HG02798 (cell line): ENCODE measurements at regions not wholly inside any gene's neighbourhood (a gene's known extent, or its start where the extent isn't known, plus 50 kb on each side); places are given as distances from the start of the nearest gene placed in this dataset.

Source experiments
- ATAC-seq: cut with Tn5 transposase; IDR thresholded peaks from one replicate; pipeline ENCODE4 v1.9.1; 2021; ENCODE audit warnings: mild to moderate bottlenecking; ENCODE audit not compliant: unreplicated experiment, poor library complexity

DNA sequence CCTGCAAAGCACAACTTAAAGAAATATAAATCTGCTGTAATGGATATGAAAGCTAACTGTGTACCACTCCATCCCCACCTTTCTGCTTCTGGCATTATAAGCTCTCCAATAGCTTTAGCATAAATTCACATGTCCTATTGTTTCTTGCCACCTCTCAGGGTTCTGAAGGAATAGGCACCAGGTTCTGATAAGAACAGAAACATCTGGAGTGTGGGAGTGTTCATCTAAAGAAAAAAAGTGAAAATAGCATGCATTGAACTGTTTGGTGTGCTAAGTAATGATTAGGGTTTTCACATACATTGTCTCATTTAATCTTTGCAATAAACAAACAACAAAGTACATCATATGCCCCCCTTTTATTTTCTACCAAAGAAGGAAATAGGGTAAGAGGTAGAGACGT lies 72.3 kb downstream of the FAM76B start:
- ATAC-seq: no peak

DNA sequence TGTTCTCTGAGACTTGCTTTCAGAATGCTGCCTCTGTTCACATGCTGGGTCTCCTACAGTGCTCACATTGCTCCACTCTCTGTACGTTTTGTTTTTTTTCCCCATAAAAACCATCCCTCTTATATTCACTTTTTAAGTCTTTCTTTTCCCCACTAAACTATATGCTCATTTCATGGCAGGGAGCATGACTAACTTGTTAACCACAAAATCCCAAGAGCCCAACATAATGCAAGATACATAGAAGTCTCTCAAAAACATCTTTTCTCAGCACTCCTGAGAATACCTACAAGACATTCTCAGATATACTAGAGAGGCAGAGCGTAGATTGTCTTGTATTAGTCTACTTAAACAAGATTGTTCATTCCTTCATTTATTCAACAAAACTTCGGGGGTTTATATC lies 73.3 kb downstream of the FAM76B start:
- peak; percentile 19 for ATAC-seq

DNA sequence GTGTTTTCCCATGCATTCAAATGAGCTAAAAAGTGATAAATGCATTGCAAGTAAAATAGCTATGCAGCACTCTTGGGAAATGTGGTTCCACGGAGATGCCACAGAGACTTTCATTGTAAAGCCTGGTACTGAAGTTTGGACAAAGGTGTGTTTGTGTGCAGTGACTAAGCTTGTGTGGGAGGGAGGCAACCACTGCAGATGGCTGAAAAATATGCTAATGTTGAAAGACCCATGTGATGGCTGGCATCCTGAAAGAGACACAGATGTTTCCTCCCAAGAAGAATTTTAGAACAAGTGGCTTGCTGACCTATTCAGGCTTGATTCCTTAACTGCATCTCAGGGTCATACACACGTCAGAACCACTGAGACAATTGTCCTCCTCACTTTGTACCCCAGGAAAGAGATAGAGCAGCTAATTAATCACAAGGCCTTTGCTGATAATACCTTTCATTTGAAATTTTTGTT lies 73.8 kb downstream of the FAM76B start:
- peak; percentile 88 for ATAC-seq

DNA sequence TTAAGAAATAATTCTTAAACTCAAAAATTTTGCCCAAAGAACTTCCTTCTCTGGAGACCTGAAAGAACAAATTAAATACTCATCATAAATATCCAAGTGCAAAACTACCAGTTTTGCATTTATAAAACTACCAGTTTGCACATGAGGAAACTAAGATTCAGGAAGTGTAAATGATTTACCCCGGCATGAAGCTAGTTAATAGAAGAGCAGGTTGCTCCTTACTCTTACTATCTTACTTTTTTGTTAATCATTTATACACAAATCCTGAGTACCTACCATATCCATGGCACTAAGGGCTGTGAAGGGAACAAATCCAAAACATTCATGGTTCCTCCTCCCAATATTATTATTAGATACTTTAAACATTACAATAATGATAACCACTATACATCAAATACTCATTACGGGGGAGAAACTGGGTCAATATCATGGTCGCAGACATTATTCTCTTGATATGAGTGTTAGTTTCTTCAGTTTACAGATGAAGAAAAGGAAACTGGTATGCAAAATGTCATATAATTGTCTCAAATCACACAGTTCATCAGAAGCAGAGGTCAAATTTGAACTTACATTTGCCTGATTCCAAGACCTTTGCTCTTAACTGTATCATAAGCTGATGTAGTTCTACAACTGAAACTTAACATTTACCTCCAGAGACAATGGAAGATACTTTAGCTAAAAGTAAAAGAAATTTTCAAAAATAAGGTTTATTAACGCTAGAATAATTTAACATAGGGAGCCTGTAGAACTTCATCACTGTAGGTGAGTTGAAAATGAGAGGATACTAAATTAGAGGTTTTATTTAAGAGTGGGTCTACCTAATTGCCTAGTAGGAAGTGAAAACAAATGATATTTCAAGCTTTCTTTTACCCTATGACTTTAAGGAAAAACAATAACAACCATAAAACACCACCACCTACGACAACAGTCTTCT lies 74.5 kb downstream of the FAM76B start:
- no peak for ATAC-seq

- ATAC-seq: no peak
Observed at GRCh38 chr11:95713428-95713827, 76.2 kb downstream of the FAM76B start.

DNA sequence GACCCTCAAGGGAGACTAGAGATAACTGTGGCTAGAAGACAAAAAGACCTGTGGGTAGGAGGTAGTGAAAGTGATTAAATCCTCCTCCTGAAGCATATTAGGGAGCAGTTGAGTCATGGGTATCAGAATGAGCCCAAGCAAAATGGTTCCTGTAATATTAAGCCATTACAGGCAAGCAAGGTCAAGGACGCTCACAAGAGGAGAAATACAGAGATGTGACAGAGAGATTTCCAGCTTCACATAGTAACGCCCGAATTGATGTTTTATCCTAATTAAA lies 77.7 kb downstream of the FAM76B start:
- no peak for ATAC-seq

- ATAC-seq: peak; percentile 37
Observed at GRCh38 chr11:95711162-95711944, 78.2 kb downstream of the FAM76B start.

DNA sequence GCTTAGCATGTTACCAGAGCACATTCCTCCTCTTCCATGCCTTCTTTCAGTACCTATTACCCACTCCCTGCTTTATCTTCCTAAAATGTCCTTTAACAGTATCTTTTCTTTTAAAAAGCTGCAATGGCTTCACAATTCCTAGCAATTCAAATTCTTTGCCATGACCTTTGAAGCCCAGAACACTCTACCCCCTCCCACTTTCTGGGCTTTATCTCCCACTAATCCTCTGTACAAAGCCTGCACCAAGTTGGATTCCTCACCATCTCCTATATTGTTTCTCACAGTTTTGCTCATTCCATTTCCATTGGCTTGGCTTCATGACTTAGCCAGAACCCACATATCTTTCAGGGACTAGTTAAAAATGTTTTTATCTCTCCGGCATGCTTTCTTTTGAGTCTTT lies 80.9 kb downstream of the FAM76B start:
- no peak for ATAC-seq

GRCh38 chr11:95706974-95707387 lies 82.6 kb downstream of the FAM76B start:
- no peak for ATAC-seq

DNA sequence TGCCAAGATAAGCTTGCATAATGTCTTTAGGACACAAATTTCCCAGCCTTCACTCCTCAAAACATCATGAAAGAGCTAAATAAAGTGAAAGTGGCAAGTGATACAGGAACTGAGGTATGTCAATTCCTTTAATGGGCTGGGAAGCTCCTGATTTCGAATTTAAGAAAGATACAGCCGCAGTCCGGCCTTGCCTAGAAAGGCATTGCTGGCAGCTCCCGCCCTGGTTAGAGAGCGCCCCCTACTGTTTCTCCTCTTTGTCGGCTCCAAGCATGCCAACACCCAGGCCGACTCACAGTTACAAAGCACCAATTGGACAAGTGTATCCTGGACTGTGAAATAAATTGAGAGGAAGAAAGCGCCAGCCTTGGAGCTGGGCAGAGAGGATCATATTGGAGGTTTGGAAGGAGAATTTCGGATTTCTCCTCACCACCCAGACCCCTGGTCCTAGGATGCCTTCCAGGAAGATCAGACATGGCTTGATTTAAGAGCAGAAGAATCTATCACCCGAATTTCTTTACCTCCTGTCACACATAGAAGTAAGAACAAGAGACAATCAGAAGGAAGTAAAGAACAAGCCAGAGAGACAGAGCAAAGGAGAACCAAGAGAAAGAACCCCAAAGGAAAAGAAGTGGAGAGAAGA lies 84.0 kb downstream of the FAM76B start:
- ATAC-seq: peak; percentile 85

GRCh38 chr11:95704865-95705264 lies 84.7 kb downstream of the FAM76B start:
- no peak for ATAC-seq

DNA sequence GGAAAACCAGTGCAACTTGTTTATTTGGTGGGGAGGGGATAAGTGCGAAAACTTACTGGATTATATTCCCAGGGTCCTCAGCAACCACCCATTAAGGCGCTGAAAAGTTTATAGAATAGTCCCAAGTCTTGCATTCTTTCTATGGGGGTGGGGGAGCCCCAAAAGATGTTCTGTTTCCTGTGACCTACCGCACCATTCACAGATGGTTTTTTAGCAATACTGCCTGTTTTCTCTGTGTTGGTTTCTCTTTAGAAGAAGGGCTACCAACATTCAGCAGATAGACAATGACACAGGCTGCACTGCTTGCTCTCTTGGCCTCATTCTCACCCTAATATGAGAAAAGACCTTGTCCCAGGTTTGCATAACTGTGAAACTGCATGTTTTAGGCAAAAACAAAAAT lies 86.5 kb downstream of the FAM76B start:
- ATAC-seq: peak; percentile 41

DNA sequence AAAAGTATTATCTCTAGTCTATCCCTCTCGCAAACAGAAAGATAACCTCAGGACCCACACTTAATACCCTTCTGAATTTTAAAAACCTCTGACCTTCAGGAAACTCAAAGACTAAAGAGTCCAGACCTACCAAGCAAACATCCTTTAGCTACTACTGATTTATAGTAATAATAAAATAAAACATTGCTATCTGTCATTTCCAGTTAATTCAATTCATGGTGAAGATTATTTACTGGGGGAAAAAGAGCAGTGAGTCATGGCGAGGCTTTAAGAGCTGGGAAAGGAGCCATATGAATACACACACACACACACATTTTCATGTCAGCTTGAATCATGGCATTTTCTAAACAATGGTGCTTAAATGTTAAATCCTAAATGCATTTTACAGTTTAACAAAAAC lies 87.1 kb downstream of the FAM76B start:
- ATAC-seq: no peak

DNA sequence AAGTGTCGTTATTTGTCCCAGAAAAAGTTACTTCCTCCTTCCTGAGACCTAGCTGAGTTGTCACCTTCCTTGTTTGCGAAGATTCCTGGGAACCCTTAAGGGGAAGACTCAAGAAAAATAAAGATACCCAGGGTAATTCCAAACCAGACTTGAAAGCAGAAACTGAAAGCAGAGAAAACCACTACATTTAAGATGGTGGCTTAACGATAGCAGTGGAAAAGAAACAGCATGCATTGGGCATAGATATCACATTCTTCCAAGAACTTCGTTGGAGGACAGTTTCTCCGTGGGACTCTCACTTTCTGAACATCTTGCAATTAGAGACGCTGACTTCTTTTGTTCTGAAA lies 89.1 kb downstream of the FAM76B start:
- peak; percentile 50 for ATAC-seq

DNA sequence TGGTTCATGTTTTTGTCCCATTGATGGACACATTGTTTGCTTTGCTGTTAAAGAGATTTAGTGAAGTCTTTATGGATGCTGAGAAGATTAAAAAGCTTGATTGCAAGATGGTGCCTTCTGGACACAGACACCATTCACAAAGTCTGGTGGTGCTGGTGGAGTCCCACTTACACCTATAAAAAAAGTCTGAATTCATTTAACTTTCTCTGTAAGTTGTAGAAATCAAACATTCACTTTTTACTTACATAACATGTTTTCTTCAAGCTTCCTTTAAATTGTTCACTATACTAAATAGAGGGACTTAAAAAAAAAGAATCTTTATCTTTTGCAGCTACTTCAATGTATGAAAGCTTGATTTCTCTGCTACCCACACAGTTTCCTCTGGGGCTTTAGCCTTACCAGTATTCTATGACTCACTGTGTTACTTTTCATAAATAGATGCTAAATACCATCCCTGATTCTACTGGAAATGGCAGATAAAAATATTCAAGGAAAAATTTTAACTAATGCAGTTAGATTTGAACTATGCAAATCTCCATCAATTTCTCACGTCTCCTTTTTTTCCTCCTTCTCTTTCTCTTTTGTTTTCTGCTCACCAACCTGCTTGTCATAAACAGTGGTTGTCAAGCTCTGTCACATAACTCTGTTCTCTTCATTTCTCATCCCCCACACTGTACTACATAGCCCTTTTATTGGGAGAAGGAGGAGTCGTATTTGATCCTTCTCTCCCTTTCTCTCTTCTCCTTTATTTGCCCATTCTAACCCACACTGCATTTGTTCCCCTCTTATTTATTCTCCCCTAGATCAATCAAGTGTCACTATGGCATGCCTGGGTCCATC lies 89.7 kb downstream of the FAM76B start:
- ATAC-seq: peak; percentile 49

DNA sequence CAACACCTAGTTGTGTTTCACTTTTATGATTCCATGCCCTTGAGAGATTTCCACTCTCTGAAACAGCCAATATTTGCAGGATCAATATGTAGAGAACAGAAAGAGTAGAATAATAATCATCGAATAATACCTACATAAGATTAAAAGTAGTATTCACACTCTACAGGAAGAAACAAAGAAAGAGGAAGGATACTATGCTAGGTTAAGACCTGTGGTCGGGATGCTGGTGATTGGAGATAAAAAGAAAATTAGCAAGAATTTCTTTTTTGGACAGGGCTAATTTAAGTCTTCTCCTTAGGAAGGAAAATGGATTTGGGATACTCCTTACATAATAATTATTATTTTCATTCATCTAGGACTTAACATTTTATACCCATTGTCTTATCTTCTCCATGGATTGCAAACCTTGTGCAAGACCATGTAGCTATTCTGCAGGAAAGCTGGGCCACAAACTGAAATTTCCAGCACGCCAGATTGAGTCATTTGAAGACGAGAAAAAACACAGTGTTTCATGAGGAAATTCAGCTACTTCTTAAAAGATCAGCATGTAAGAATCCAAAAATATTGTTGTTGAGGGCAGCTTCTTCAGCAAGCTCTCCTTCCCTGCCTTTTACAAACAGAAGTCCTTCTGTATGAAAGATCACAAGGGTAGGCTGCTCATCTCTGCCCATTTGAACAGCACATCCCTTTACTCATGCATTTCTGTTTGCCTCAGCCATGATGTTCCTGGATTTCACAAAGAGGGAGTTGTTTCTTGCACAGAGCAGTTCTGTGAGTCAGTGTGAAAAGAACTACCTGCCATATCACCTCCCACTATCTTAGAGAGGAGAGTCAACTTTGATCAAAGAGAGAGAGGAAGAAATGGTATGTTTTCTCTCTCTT lies 90.7 kb downstream of the FAM76B start:
- ATAC-seq: no peak

GRCh38 chr11:95697614-95698408 lies 91.8 kb downstream of the FAM76B start:
- ATAC-seq: no peak

DNA sequence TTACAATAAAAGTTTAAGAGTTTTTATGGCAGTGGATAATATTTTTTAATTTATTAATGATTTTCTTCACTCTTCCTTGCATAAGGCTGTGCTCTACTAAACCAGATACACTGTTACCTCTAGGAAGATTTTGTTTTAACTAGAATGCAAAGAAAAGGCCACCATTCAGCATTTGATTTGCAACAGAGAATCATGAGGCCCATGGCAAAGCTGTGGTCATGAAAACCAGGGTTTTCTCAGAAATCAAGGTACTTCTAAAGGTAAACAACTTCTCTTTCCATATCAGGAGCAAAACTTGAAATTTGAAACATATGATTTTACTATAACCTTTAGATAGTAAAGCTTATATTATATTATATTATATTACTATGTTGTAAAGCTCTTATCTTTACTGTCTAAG lies 94.4 kb downstream of the FAM76B start:
- no peak for ATAC-seq

GRCh38 chr11:95693298-95693697 lies 96.3 kb downstream of the FAM76B start:
- no peak for ATAC-seq
